ENCODE measurements at regions not wholly inside any gene's neighbourhood (a gene's known extent, or its start where the extent isn't known, plus 50 kb on each side); places are given as distances from the start of the nearest gene placed in this dataset.
A peak's percentile ranks its signal among the peaks of the same experiment; 100 is the strongest.

- no peak for DNase-seq (ENCODE audit: low spot score in 2 of 2)
Observed at GRCh38 chr5:174843263-174844250, 119.2 kb downstream of the MSX2 start.

GRCh38 chr5:174840435-174840834, 116.1 kb downstream of the MSX2 start:
- Histone ChIP-seq H3K4me1 (no peaks in the 10 kb centered on the region), H3K9me3 (no peaks in the 10 kb centered on the region), H3K4me3 (no peak overlapping the region), H3K36me3 (no peaks in the 10 kb centered on the region), H3K27me3 (no peaks in the 10 kb centered on the region), H3K27ac (no peak overlapping the region)
- no peak for TF ChIP-seq CTCF (IDR thresholded peaks at IDR 0.05)
- TF ChIP-seq POLR2AphosphoS5 (IDR thresholded peaks at IDR 0.05) = no peak
- no peak for TF ChIP-seq POLR2A (IDR thresholded peaks at IDR 0.05)
- intact Hi-C loops (cut with DNase I; ENCODE audit: low total_unique reads) = no loop called here
- no peak for DNase-seq (ENCODE audit: low spot score in 2 of 2)

More at GRCh38 chr5:174843263-174844250, 119.2 kb downstream of the MSX2 start:
- H3K27me3 ChIP-seq = no peaks in the 10 kb centered on the region
- H3K27ac ChIP-seq = no peak overlapping the region
- H3K9me3 ChIP-seq = no peaks in the 10 kb centered on the region
- H3K4me3 ChIP-seq = no peak overlapping the region
- no peaks in the 10 kb centered on the region for H3K36me3 ChIP-seq
- H3K4me1 ChIP-seq = no peaks in the 10 kb centered on the region
- no peak for TF ChIP-seq POLR2AphosphoS5 (IDR thresholded peaks at IDR 0.05)
- TF ChIP-seq CTCF (IDR thresholded peaks at IDR 0.05) = no peak
- no peak for TF ChIP-seq POLR2A (IDR thresholded peaks at IDR 0.05)
- intact Hi-C loops (cut with DNase I; ENCODE audit: low total_unique reads) = no loop called here

GRCh38 chr5:174839196-174839595, 114.8 kb downstream of the MSX2 start:
- Histone ChIP-seq H3K36me3 (no peaks in the 10 kb centered on the region), H3K4me3 (no peak overlapping the region), H3K4me1 (no peaks in the 10 kb centered on the region), H3K27ac (no peak overlapping the region), H3K27me3 (no peaks in the 10 kb centered on the region), H3K9me3 (no peaks in the 10 kb centered on the region)
- DNase-seq (ENCODE audit: low spot score in 2 of 2) = no peak
- TF ChIP-seq POLR2AphosphoS5 (IDR thresholded peaks at IDR 0.05) = no peak
- no peak for TF ChIP-seq CTCF (IDR thresholded peaks at IDR 0.05)
- TF ChIP-seq POLR2A (IDR thresholded peaks at IDR 0.05) = no peak
- intact Hi-C loops (cut with DNase I; ENCODE audit: low total_unique reads) = no loop called here

- no peak for DNase-seq (ENCODE audit: low spot score in 2 of 2)
- H3K27ac ChIP-seq = no peak overlapping the region
- H3K4me3 ChIP-seq = no peak overlapping the region
- intact Hi-C loops (cut with DNase I; ENCODE audit: low total_unique reads) = no loop called here
- TF ChIP-seq POLR2AphosphoS5 (IDR thresholded peaks at IDR 0.05) (peak in 1 of 3 donors; percentile 48), POLR2A (IDR thresholded peaks at IDR 0.05) (no peak), CTCF (IDR thresholded peaks at IDR 0.05) (peak in 1 of 3 donors; percentile 6)
- no peaks in the 10 kb centered on the region for H3K4me1 ChIP-seq
- H3K9me3 ChIP-seq = no peaks in the 10 kb centered on the region
- H3K27me3 ChIP-seq = no peaks in the 10 kb centered on the region
- H3K36me3 ChIP-seq = no peaks in the 10 kb centered on the region
Observed at GRCh38 chr5:174837919-174838902, 113.8 kb downstream of the MSX2 start.

All from breast epithelium (tissue), 4 donors.